HEK293T (cell line): ENCODE measurements at regions not wholly inside any gene's neighbourhood (a gene's known extent, or its start where the extent isn't known, plus 50 kb on each side); places are given as distances from the start of the nearest gene placed in this dataset.

Experiments
- BHLHE40 ChIP-seq: fragments of 450-650 bp; IDR thresholded peaks from 2 replicates; pipeline ENCODE4 v1.6.1; 2016; ENCODE audit warnings: mild to moderate bottlenecking, moderate library complexity, borderline replicate concordance
- ELF4 ChIP-seq: fragments of 450-650 bp; IDR thresholded peaks from 2 replicates; pipeline ENCODE4 v1.6.1; 2017; ENCODE audit warnings: antibody characterized with exemption
- FOXA1 ChIP-seq: fragments of 450-650 bp; IDR thresholded peaks from 2 replicates; pipeline ENCODE4 v1.6.1; 2016; ENCODE audit warnings: mild to moderate bottlenecking
- L3MBTL2 ChIP-seq: fragments of 450-650 bp; conservative IDR thresholded peaks from 2 replicates; pipeline ENCODE4 v1.6.1; 2016; ENCODE audit warnings: mild to moderate bottlenecking
- LEF1 ChIP-seq: fragments of 450-650 bp; IDR thresholded peaks from 2 replicates; pipeline ENCODE4 v1.6.1; 2017; ENCODE audit warnings: mild to moderate bottlenecking, borderline replicate concordance
- NFRKB ChIP-seq: fragments of 450-650 bp; IDR thresholded peaks from 2 replicates; pipeline ENCODE4 v1.6.1; 2016; ENCODE audit warnings: mild to moderate bottlenecking, moderate library complexity
- SP1 ChIP-seq: fragments of 450-650 bp; IDR thresholded peaks from 2 replicates; pipeline ENCODE4 v1.6.1; 2017
- TARDBP ChIP-seq: fragments of 450-650 bp; IDR thresholded peaks from 2 replicates; pipeline ENCODE4 v1.6.1; 2016
- ZNF384 ChIP-seq: fragments of 450-650 bp; IDR thresholded peaks from 2 replicates; pipeline ENCODE4 v1.6.1; 2016
- TF ChIP-seq, protein P1 (sequence below): fragments of 450-650 bp; IDR thresholded peaks from 2 replicates; pipeline ENCODE4 v1.6.1; 2016

DNA sequence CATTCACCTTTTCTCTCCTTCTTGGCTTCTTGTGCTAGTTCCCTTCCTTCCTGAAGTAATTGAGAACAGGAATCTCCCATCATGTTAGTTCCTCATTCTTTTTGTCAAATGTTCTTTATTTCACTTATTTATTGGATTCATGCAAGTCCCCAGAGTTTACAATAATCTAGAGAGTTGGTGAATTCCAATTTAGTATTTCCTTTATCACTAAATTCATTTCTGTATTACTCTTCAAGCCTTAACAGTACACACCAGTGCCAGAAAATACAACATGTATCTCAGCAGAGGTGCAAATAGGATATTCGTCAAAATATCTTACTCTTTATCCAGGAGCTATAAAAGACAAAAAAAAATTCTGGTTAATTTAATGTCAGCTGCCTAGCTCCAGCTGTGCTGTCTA lies 121.9 kb upstream of the SETBP1 start:
- TF ChIP-seq BHLHE40 (no peak), ZNF384 (no peak), SP1 (no peak), LEF1 (no peak), ELF4 (no peak), FOXA1 (no peak), L3MBTL2 (no peak), NFRKB (no peak), TARDBP (no peak)
- TF ChIP-seq, protein P1, sequence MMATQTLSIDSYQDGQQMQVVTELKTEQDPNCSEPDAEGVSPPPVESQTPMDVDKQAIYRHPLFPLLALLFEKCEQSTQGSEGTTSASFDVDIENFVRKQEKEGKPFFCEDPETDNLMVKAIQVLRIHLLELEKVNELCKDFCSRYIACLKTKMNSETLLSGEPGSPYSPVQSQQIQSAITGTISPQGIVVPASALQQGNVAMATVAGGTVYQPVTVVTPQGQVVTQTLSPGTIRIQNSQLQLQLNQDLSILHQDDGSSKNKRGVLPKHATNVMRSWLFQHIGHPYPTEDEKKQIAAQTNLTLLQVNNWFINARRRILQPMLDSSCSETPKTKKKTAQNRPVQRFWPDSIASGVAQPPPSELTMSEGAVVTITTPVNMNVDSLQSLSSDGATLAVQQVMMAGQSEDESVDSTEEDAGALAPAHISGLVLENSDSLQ = no peak
